GM12892 (cell line): ENCODE measurements at regions not wholly inside any gene's neighbourhood (a gene's known extent, or its start where the extent isn't known, plus 50 kb on each side); places are given as distances from the start of the nearest gene placed in this dataset.

ENCODE experiments used
- DNase-seq: peaks from one replicate; pipeline ENCODE4 v3.0.0; 2011; ENCODE audit not compliant: insufficient read length
- FAIRE-seq: peaks from 2 replicates; lab custom pipeline; 2011; peaks lifted over from hg19 to GRCh38; lab: Jason Lieb, UNC
- POLR2A ChIP-seq: IDR thresholded peaks from 2 replicates; pipeline ENCODE4 v1.6.1; 2011; ENCODE audit warnings: low read depth, low read length, control low read depth
- POLR2AphosphoS5 ChIP-seq: IDR thresholded peaks from 2 replicates; pipeline ENCODE4 v1.6.1; 2011; ENCODE audit warnings: low read depth, low read length, control low read depth
- TAF1 ChIP-seq: IDR thresholded peaks from 2 replicates; pipeline ENCODE4 v1.6.1; 2011; ENCODE audit warnings: low read depth, mild to moderate bottlenecking, control low read depth, low read length, borderline replicate concordance

- FAIRE-seq, result no peak
- no peak for TF ChIP-seq POLR2A
- TF ChIP-seq TAF1, result no peak
- TF ChIP-seq POLR2AphosphoS5, result no peak
Measured at GRCh38 chr2:56108806-56109205, 75.0 kb upstream of the CCDC85A start.

GRCh38 chr2:56109994-56110393, 73.8 kb upstream of the CCDC85A start:
- TF ChIP-seq TAF1, result no peak
- DNase-seq, result no peak
- FAIRE-seq, result no peak

More at GRCh38 chr2:56108806-56109205, 75.0 kb upstream of the CCDC85A start:
- no peak for DNase-seq

GRCh38 chr2:56113382-56113975, 70.3 kb upstream of the CCDC85A start:
- no peak for TF ChIP-seq POLR2A
- no peak for TF ChIP-seq POLR2AphosphoS5
- no peak for DNase-seq
- FAIRE-seq, result no peak

- no peak for DNase-seq
- TF ChIP-seq TAF1 (no peak), POLR2A (no peak), POLR2AphosphoS5 (no peak)
- no peak for FAIRE-seq
Measured at GRCh38 chr2:56117764-56118163, 66.0 kb upstream of the CCDC85A start.

- no peak for FAIRE-seq
- DNase-seq, result no peak
- TF ChIP-seq POLR2AphosphoS5 (no peak), POLR2A (no peak), TAF1 (no peak)
Measured at GRCh38 chr2:56118474-56118873, 65.3 kb upstream of the CCDC85A start.

GRCh38 chr2:56121995-56122394, 61.8 kb upstream of the CCDC85A start:
- TF ChIP-seq POLR2A, result no peak
- TF ChIP-seq POLR2AphosphoS5, result no peak
- TF ChIP-seq TAF1, result no peak

GRCh38 chr2:56123538-56123937, 60.3 kb upstream of the CCDC85A start:
- TF ChIP-seq POLR2AphosphoS5 (no peak), POLR2A (no peak), TAF1 (no peak)
- FAIRE-seq (no peak), DNase-seq (no peak)

More at GRCh38 chr2:56121995-56122394, 61.8 kb upstream of the CCDC85A start:
- FAIRE-seq, result no peak
- DNase-seq, result no peak

GRCh38 chr2:56127010-56127409, 56.8 kb upstream of the CCDC85A start:
- FAIRE-seq (no peak), DNase-seq (no peak)
- TF ChIP-seq POLR2AphosphoS5 (no peak), TAF1 (no peak), POLR2A (no peak)

- TF ChIP-seq TAF1, result no peak
- no peak for TF ChIP-seq POLR2A
- TF ChIP-seq POLR2AphosphoS5, result no peak
- FAIRE-seq (no peak), DNase-seq (no peak)
Measured at GRCh38 chr2:56127463-56128152, 56.2 kb upstream of the CCDC85A start.

- DNase-seq (no peak), FAIRE-seq (no peak)
- TF ChIP-seq TAF1 (no peak), POLR2AphosphoS5 (no peak), POLR2A (no peak)
Measured at GRCh38 chr2:56128235-56128634, 55.6 kb upstream of the CCDC85A start.

- DNase-seq (no peak), FAIRE-seq (no peak)
- no peak for TF ChIP-seq POLR2AphosphoS5
- TF ChIP-seq POLR2A, result no peak
- no peak for TF ChIP-seq TAF1
Measured at GRCh38 chr2:56130463-56131070, 53.2 kb upstream of the CCDC85A start.

- no peak for DNase-seq
- no peak for FAIRE-seq
- TF ChIP-seq TAF1, result no peak
- TF ChIP-seq POLR2AphosphoS5, result no peak
- no peak for TF ChIP-seq POLR2A
Measured at GRCh38 chr2:56132138-56132537, 51.7 kb upstream of the CCDC85A start.

GRCh38 chr2:56133441-56133840, 50.3 kb upstream of the CCDC85A start:
- DNase-seq (no peak), FAIRE-seq (no peak)
- no peak for TF ChIP-seq POLR2A
- TF ChIP-seq TAF1, result no peak
- TF ChIP-seq POLR2AphosphoS5, result no peak
